GM08714 (cell line): ENCODE measurements at regions not wholly inside any gene's neighbourhood (a gene's known extent, or its start where the extent isn't known, plus 50 kb on each side); places are given as distances from the start of the nearest gene placed in this dataset.

Experiments
- H3K4me3 ChIP-seq: fragments of 200-500 bp; sonication (Bioruptor generic); 2 replicates; pipeline ENCODE4 v1.5.1; 2014; ENCODE audit warnings: mild to moderate bottlenecking, low read length, inconsistent platforms
- ZNF274 ChIP-seq: IDR thresholded peaks from 2 replicates; pipeline ENCODE4 v1.6.1; 2012; ENCODE audit warnings: mild to moderate bottlenecking, low read depth, low read length

DNA sequence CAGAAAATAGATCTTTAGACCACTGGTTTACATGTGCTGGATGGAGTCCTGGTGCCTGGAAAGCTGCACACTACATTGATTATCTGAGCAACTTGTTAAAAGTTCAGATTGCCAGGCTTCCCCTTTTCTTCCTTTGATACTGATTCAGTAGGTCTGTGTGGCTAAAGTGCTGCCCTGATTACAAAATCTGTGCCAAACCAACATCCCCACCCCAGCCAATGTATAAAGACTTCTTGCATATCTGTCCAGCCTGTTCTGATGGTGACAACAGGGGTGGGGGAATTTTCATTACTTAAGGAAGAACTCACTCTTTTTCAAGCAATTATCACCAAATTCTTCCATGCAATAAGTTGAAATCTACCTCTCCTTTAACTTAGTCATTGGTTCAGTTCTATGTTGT, 135.5 kb downstream of the TNFSF18 start:
- H3K4me3 ChIP-seq = no peak overlapping the region
- TF ChIP-seq ZNF274 = no peak

- H3K4me3 ChIP-seq = no peak overlapping the region
- no peak for TF ChIP-seq ZNF274
These were observed 134.6 kb downstream of the TNFSF18 start for GRCh38 chr1:172916116-172916515.

GRCh38 chr1:172917972-172918371, 132.8 kb downstream of the TNFSF18 start:
- H3K4me3 ChIP-seq = no peak overlapping the region
- TF ChIP-seq ZNF274 = no peak

- no peak overlapping the region for H3K4me3 ChIP-seq
- no peak for TF ChIP-seq ZNF274
These were observed 132.3 kb downstream of the TNFSF18 start for GRCh38 chr1:172918478-172918877.

GRCh38 chr1:172926070-172926469, 124.7 kb downstream of the TNFSF18 start:
- TF ChIP-seq ZNF274 = no peak

GRCh38 chr1:172928412-172928811, 122.3 kb downstream of the TNFSF18 start:
- H3K4me3 ChIP-seq = no peak overlapping the region
- TF ChIP-seq ZNF274 = no peak

More at GRCh38 chr1:172926070-172926469, 124.7 kb downstream of the TNFSF18 start:
- no peak overlapping the region for H3K4me3 ChIP-seq

GRCh38 chr1:172929006-172929405, 121.7 kb downstream of the TNFSF18 start:
- no peak overlapping the region for H3K4me3 ChIP-seq
- no peak for TF ChIP-seq ZNF274

GRCh38 chr1:172930142-172930541, 120.6 kb downstream of the TNFSF18 start:
- TF ChIP-seq ZNF274 = no peak
- H3K4me3 ChIP-seq = no peak overlapping the region

GRCh38 chr1:172931340-172931739, 119.4 kb downstream of the TNFSF18 start:
- H3K4me3 ChIP-seq = no peak overlapping the region
- no peak for TF ChIP-seq ZNF274

DNA sequence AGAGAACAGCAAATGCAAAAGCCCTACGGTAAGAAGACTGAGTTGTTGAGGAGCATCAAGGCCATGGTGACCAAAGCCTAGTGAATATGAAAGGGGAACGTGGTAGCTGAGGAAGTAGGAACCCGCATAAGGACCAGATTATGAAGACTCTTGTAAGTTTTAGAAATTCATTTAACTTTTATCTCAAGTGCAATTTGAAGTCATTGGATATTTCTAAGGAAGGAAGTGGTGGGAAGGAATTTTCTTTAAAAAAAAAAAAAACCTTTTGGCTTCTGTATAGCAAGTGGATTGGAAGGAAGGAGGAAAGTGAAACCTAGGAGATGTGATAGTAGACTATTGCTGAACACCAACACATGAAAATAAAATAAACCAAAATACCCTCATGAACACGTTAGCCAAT, 119.0 kb downstream of the TNFSF18 start:
- no peak for TF ChIP-seq ZNF274
- H3K4me3 ChIP-seq = no peak overlapping the region

DNA sequence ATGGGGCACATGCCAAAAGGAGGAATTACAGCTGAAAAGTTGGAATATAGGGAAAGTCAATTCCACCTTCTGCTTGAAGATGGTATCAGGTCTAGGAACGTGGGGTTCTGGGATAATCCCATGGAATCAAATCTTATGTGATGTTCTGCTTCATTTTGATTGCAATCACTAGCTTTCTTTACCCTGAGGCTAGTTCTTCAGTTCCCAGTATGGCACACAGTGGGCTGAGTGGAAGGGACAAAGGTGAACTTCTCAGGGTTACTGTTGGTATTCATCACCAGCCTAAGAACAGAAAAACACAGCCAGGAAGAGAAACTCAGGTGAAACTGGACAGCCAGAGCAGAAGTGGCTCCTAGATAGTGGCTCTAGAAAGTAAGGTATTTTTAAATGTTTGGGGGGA, 117.8 kb downstream of the TNFSF18 start:
- no peak for TF ChIP-seq ZNF274

DNA sequence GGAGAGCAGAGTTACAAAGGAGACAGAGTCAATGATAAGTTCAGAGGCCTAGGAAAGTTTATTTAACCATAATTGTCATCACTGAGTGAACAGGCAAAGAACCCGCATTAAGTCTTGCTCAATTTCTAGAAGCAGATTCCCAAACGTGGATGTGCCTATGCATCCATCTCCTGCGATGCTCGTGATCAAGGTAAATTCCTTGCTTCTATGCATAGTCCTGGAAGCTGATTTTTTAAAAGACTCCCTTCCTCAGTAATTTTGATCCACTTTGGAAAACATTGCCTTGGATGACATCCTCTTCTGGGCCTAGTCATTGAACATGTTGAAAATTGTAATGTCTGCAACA, 116.4 kb downstream of the TNFSF18 start:
- TF ChIP-seq ZNF274 = no peak
- no peak overlapping the region for H3K4me3 ChIP-seq

More for the DNA sequence above, 117.8 kb downstream of the TNFSF18 start:
- no peak overlapping the region for H3K4me3 ChIP-seq

GRCh38 chr1:172935062-172935592, 115.6 kb downstream of the TNFSF18 start:
- TF ChIP-seq ZNF274 = no peak
- no peak overlapping the region for H3K4me3 ChIP-seq

DNA sequence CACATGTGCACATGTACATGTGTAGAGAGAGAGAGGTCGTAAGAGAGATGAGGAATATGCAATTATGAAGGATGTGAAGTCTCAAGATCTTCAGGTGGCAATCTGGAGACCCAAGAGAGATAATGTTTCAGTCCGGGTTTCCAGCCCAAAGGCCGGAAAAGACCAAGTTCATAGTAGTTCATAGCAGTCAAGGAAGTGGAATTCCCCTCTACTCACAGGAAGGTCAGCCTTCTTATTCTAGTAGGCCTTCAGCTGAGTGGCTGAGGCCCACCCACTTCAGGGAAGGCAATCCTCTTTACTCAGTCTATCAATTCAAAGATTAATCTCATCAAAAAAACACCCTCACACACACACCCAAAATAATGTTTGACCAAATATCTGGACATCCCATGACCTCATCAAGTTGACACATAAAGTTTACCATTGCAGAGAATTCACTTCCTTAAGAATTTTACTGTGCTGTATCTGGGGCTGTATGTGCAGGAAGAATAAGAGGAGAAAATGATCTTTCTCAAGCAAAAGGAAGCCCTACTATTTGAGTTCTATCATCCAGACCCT, 114.6 kb downstream of the TNFSF18 start:
- TF ChIP-seq ZNF274 = no peak
- H3K4me3 ChIP-seq = no peak overlapping the region

GRCh38 chr1:172938681-172939080, 112.1 kb downstream of the TNFSF18 start:
- no peak for TF ChIP-seq ZNF274
- H3K4me3 ChIP-seq = no peak overlapping the region

DNA sequence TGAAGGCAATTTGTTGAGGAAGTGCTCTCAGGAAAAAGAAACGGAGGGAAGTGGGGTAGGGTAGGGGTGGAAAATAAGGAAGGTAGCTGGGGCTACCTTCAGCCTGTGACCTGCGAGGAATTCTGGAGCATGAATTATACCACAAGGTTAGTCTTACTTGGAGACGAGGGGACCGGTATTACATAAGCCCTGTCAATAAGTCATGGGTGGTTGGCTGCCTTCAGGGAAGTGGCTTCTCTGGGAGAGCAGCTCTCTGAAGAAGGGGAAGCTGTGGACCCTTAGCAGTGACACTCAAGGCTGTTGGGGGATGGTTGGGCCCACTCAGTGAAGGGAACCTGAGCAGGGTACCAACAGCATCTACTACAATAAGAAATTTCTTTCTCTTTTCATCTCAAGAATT, 111.3 kb downstream of the TNFSF18 start:
- no peak overlapping the region for H3K4me3 ChIP-seq
- TF ChIP-seq ZNF274 = no peak
